ENCODE measurements at regions not wholly inside any gene's neighbourhood (a gene's known extent, or its start where the extent isn't known, plus 50 kb on each side); places are given as distances from the start of the nearest gene placed in this dataset.

- H3K4me1 ChIP-seq (ENCODE audit: low read depth): no peaks in the 10 kb centered on the region
- ATAC-seq (no peak), DNase-seq (no peak)
- TF ChIP-seq CTCF (IDR thresholded peaks at IDR 0.05): no peak
- no peaks in the 10 kb centered on the region for H3K9me3 ChIP-seq
- intact Hi-C loops (cut with DNase I, micrococcal nuclease): no loop called here
- H3K4me3 ChIP-seq: no peak overlapping the region
- H3K36me3 ChIP-seq (ENCODE audit: low read depth): no peaks in the 10 kb centered on the region
These were observed 167.3 kb upstream of the AKIRIN2 start for GRCh38 chr6:87869064-87869905.

- H3K9me3 ChIP-seq: peaks cover 4% of the 10 kb centered on the region
- no peaks in the 10 kb centered on the region for H3K36me3 ChIP-seq (ENCODE audit: low read depth)
- intact Hi-C loops (cut with DNase I, micrococcal nuclease): no loop called here
- DNase-seq: no peak
- TF ChIP-seq CTCF (IDR thresholded peaks at IDR 0.05): no peak
- no peaks in the 10 kb centered on the region for H3K4me1 ChIP-seq (ENCODE audit: low read depth)
- no peak for ATAC-seq
- no peak overlapping the region for H3K4me3 ChIP-seq
These were observed 158.9 kb upstream of the AKIRIN2 start for GRCh38 chr6:87860902-87861301.

- Histone ChIP-seq H3K4me1 (ENCODE audit: low read depth) (no peaks in the 10 kb centered on the region), H3K4me3 (no peak overlapping the region), H3K9me3 (peaks cover 4% of the 10 kb centered on the region), H3K36me3 (ENCODE audit: low read depth) (no peaks in the 10 kb centered on the region)
- ATAC-seq (no peak), DNase-seq (no peak)
- no peak for TF ChIP-seq CTCF (IDR thresholded peaks at IDR 0.05)
- intact Hi-C loops (cut with DNase I, micrococcal nuclease): no loop called here
These were observed 156.4 kb upstream of the AKIRIN2 start for GRCh38 chr6:87858440-87858839.

GRCh38 chr6:87851674-87852299, 149.8 kb upstream of the AKIRIN2 start:
- H3K4me3 ChIP-seq: no peak overlapping the region
- H3K36me3 ChIP-seq (ENCODE audit: low read depth): no peaks in the 10 kb centered on the region
- H3K4me1 ChIP-seq (ENCODE audit: low read depth): no peaks in the 10 kb centered on the region
- no peaks in the 10 kb centered on the region for H3K9me3 ChIP-seq
- TF ChIP-seq CTCF (IDR thresholded peaks at IDR 0.05): no peak
- intact Hi-C loops (cut with DNase I, micrococcal nuclease): no loop called here
- ATAC-seq (no peak), DNase-seq (no peak)

- intact Hi-C loops (cut with DNase I, micrococcal nuclease): no loop called here
- no peaks in the 10 kb centered on the region for H3K4me1 ChIP-seq (ENCODE audit: low read depth)
- H3K4me3 ChIP-seq: no peak overlapping the region
- DNase-seq (peak in 2 of 3 donors; percentile 28 to 39), ATAC-seq (peak; percentile 33)
- H3K9me3 ChIP-seq: no peaks in the 10 kb centered on the region
- no peak for TF ChIP-seq CTCF (IDR thresholded peaks at IDR 0.05)
- no peaks in the 10 kb centered on the region for H3K36me3 ChIP-seq (ENCODE audit: low read depth)
These were observed 146.6 kb upstream of the AKIRIN2 start for GRCh38 chr6:87848616-87849015.

Data from mucosa of descending colon (tissue), 3 donors.